DMS153 treated with DMSO at 0.1 percent for 48 hours (cell line): ENCODE measurements at regions not wholly inside any gene's neighbourhood (a gene's known extent, or its start where the extent isn't known, plus 50 kb on each side); places are given as distances from the start of the nearest gene placed in this dataset.
"Not testable (repeated sequence)": the region's sequence is repeated elsewhere in the genome, so short reads cannot be mapped to it uniquely, and the experiment has no call there.

Source experiments
- DNase-seq: peaks from one replicate; lab custom pipeline; 2025; ENCODE audit not compliant: unreplicated experiment; lab: John Stamatoyannopoulos, UW

DNA sequence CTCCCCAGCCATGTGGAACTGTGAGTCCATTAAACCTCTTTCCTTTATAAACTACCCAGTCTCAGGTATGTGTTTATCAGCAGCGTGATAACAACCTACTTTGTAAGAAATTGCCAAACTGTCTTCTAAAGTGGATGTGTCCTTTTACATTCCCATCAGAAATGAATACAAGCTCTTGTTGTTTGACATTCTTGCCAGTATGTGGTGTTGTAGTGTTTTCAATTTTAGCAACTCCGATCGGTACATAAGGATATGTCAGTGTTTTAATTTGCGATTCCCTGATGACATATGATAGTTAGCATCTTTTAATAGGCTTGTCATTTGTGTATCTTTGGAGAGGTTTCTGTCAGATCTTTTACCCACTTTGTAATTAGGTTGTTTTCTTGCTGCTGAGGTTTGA, 1156.3 kb upstream of the CRIM1 start:
- DNase-seq: no peak

DNA sequence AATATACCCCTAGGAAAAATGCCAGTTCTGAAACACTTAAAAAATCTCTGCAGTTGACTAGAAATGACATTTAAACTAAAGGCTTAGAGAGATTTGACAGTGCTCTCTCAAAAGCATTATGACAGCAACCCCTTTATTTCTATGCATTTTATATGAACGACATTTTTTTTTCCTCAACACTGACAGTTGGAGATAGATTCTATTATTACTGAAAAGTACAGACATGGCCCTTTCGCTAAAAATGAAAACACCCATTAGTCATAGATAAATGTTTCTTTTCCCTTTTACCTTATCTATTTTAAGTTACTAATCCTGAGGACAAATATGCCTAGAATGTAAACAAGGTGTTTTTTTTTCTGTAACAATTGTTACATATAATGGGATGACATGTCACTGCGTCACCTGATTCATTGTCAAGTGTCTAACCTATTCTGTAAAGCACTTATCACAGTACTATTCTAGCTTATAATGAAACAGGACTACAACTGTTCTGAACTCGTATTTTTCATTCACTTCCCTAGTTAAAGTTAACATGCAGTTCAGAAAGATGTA, 1169.6 kb upstream of the CRIM1 start:
- no peak for DNase-seq

DNA sequence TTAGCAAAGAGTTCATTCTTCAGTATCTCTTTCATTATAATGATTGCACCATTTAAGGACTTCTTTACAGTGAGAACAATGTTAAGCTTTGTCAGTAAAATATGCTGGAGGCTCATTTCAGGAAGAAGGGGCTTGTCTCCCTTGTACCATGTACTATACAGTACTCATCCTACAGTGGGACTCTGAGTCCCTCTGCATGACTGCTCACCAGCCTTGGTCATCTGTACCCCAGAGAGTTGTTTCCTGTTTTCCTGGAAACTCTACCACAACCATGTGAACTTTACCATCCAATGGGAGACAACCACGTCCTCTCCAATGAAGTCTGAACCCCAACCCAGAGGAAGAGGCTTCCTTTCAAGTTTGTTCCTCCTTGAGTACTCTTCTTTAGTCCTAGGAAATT, 1171.1 kb upstream of the CRIM1 start:
- no peak for DNase-seq

DNA sequence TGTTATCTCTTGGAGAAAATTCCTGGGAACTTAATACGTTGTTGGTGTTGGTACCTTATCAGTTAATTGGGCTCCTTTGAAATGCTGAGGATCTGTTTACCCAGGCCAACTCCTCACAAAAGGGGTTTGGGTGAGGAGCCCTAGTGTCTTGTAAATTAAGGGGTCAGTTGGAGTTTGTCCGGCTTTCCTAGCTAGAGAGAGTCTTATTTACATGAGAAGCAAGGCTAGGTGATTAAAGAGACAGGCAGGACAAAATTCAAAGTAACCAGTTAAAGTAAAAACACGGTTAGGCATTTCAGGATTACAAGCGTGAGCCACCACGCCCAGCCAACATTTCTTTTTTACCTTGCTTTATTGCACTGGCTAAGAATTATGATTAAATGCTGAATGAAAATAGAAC, 1178.9 kb upstream of the CRIM1 start:
- DNase-seq: not testable (repeated sequence)

DNA sequence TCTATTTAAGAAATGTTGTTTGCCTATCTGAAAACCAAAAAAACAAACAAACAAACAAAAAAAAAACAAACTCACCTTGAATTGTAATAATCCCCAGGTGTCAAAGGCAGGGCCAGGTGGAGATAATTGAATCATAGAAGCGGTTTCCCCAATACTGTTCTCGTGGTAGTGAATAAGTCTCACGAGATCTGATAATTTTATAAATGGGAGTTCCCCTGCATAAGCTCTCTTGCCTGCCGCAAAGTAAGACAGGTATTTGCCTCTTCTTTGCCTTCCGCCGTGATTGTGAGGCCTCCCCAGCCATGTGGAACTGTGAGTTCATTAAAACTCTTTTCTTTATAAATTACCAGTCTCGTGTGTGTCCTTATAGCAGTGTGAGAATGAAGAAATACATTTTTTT, 1180.7 kb upstream of the CRIM1 start:
- no peak for DNase-seq

DNA sequence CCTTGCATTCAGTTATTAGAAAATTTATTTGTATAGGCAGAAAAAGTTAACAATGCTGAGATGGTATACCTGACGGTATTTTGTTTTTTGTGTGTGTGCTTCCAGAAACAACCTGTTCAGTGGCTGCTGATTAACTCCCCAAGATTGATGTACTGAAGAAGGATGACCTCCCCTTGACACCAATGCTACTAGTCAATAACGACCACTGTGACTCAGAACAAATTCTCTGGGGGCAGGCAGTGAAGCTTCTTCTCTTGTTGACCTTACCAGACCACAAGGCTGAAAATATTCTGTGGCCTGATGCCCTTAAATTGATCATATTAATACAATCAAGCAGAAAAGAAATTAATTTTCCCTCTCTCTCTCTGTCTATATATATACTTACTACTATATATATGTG, 1182.9 kb upstream of the CRIM1 start:
- no peak for DNase-seq

DNA sequence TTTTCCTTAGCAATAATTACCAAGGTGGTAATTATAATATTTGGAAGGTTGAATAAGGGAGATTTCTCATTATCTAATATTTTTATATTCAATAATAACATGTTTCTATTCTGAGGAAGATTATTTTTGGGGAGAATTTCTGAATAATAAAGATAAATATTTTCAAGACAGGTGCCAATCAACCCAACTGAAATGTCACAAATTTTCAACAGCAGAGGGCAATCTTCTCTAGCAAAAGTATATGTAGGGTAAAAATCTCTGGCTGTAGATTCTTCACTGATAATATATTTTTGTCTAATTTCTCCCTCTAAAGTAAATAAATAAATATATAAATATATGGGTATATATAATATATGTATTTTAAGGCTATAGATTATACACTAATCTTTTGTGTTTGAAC, 1187.2 kb upstream of the CRIM1 start:
- DNase-seq: no peak

DNA sequence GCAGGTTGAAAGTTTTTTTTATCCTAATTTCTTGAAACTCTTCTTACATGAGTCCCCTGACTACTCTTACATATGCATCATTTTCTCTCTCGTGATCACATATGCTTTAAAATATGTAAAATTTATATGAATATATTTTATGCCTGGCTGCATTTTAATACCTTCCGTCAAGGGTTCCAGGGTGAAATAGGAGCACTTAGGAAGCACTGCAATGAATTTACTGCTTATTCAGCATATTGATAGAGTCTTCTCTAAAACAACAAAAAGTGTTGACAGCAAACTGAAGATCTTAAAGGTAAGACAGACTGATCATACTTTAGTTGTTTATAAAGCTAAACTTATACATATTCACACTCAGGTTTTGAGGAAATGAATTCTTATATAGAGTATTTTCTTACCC, 1191.6 kb upstream of the CRIM1 start:
- DNase-seq: no peak

DNA sequence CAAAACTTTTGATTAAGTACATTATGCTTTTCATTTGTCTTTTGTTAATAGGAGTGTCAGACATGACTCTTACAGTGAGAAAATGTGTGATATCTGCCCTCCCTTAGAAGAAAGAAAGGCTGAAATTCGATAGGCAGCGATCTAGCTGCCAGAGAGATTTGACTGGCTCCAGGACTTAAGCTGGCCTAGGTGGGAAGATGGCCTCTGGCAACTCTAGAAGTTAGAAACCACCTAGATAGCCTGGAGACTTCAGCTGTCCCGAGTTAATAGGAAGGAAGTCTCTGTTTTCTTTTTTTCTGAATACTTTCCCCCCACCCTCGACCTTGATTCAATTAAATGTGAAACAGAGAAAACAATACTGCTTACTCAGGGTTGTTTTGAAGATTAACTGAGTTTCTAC, 1194.7 kb upstream of the CRIM1 start:
- no peak for DNase-seq

DNA sequence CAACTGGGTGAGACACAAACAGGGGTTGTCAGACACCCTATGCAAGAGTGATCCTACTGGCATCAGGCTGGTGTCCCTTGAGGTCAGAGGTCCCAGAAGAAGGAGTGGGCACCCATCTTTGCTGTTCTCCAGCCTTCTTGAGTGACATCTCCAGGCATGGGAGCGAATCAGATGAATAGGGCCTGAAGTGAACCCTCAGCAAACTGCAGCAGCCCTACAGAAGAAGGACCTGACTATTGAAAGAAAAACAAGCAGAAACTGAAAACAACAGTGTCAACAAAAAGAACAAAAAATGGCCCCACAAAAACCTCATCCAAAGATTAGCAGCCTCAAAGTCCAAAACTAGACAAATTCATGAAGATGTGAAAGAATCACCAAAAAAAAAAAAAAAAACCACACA, 1229.7 kb upstream of the CRIM1 start:
- DNase-seq: no peak

DNA sequence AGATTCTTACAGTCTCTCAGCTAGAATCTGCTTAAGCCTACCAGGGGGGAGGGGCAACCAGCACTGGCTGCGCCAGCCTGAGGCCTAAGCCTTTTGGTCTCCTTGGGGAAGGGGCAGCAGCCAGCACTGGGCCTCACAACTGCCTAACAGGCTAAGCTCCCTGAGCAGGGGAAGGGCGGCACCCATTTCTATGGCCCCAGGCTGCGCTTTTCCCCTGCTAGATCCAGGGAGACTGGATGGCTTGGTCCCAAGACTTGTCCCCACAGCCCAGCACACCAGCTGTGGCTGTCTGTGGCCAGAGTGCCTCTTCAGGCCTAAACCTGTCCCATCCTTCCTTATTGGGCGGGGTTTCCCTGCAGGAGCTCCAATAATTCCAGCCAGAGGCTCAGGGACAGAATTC, 1230.3 kb upstream of the CRIM1 start:
- no peak for DNase-seq

DNA sequence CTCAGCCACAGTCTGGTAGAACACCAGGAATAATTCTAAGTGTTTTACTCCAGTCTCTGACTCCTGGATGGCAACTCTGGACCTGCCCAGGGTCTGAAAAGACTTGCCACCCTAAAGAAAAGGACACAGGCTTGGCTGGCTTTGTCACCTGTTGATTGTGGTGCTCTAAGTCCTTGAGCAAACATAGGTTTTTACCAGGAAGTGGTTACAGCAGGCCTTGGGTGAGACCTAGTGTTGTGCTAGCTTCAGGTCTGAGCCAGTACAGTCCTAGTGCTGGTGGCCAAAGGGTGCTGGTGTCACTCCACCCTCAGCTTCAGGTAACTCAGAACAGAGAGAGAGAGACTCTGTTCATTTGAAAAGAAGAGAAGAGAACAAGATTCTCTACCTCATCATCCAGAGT, 1239.4 kb upstream of the CRIM1 start:
- DNase-seq: no peak

DNA sequence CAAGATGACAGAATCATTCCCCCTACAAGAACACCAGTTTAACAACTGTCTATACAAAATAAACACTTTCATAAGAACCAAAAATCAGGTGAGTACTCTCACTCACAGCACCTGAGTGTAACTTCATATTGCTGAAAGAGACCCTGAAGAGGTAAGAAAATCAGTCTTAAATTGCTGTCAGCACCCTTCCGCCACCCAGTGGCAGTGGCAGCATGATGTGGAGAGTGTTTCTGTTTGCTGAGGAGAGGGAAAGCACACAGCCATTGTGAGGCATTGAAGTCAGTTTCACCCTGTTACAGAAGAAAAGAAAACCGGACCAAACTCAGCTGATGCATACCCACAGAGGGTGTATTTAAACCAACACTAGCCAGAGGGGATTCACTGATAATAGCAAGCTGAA, 1240.8 kb upstream of the CRIM1 start:
- no peak for DNase-seq

DNA sequence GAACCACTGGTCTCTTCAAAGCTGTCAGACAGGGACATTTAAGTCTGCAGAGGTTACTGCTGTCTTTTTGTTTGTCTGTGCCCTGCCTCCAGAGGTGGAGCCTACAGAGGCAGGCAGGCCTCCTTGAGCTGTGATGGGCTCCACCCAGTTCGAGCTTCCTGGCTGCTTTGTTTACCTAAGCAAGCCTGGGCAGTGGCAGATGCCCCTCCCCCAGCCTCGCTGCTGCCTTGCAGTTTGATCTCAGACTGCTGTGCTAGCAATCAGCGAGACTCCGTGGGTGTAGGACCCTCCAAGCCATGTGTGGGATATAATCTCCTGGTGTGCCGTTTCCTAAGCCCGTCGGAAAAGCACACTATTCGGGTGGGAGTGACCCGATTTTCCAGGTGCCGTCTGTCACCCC, 1243.2 kb upstream of the CRIM1 start:
- DNase-seq: not testable (repeated sequence)

DNA sequence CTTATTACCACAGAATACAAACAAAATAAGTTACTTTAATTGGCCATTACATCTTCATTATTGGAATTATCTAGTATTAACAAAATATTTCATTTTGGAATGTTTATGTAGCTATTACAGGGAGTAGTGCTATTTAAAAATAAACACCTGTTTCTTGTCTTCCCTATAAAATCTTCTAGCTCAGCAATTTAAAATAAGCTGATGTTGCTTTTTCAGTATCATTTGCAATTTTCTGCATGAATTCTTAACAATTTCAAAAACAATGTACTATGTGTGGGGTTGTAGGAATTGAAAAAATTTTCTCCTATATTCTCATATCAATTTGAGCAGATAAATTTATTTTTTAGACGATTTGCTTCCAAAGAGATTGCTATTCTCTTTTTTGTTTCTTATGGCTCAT, 1251.3 kb upstream of the CRIM1 start:
- DNase-seq: no peak

DNA sequence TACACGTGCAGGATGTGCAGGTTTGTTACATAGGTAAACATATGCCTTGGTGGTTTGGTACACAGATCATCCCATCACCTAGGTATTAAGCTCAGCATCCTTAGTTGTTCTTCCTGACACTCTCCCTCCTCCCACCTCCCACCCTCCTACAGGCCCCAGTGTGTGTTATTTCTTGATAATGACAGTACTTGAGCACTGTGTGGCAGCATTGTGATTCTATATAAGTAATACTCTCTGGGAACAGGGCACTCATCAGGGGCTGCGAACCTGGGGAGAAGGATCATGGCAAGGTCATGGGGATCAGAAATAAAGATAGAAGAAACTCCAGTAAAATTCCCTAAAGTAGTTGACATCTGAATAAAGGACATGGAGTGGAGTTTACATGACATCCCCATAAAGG, 1256.2 kb upstream of the CRIM1 start:
- no peak for DNase-seq

DNA sequence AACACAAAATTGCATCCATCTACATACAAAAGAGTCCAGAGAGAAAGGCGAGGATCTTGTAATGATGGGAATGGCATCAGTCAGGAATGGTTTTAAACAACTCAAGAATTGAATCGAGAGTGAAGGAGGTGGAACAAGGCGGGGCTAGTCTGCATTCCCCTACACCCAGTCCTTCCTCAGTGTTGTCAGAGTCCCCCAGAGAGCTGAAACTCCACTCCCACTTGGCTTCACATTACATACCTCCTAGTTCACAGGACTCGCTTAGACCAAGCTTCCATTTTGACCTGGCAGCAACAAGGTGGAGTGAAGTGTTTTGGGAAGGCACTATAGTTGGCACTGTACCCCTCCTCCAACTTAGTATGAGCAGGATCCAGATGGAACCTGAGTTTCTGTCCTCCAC, 1273.5 kb upstream of the CRIM1 start:
- no peak for DNase-seq

DNA sequence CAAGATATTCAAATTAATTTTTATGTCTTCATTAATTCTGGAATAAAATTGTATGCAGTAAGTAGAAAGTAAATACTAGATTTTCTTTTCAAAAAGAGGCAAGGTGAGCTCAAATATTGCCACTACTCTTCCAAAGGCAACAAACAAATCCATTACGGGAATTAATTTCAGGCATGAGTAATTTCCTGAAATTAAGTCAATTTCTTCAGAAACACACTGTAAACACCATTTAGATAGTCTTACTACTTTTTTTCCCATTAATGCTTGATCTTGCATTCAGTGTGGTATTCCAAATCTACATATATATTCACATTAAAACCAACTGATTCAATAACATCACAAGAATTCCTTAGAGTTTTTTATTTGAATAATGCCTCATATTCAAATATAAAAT, 1274.0 kb upstream of the CRIM1 start:
- no peak for DNase-seq

DNA sequence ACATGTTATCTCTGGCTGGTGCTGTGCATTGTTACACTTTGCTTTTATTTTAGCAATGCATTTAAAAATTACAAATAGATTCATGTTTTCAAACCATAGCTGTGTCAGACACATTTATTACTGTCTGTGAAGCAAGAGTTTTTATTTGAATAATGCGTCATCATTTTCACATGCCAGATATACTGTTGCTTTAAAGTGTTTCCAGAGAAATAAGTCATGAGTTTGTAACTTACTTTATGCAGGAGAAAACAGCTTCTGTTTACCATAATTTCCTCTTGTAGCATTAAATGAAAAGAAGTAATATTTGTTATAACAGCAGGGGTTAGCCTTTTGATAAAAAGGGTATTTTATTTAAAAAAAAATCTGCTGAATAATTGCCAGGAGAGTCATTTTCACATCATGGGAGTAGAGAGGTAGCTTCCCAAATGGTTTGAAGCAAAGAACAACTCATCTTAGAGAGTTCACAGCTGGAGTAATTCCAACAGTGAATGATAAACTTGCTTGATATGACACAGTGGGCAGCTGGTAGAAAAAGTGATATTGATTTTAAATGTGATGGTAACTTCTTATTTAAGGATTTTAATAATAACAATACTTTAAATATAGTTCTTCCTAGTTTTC, 1274.5 kb upstream of the CRIM1 start:
- no peak for DNase-seq

DNA sequence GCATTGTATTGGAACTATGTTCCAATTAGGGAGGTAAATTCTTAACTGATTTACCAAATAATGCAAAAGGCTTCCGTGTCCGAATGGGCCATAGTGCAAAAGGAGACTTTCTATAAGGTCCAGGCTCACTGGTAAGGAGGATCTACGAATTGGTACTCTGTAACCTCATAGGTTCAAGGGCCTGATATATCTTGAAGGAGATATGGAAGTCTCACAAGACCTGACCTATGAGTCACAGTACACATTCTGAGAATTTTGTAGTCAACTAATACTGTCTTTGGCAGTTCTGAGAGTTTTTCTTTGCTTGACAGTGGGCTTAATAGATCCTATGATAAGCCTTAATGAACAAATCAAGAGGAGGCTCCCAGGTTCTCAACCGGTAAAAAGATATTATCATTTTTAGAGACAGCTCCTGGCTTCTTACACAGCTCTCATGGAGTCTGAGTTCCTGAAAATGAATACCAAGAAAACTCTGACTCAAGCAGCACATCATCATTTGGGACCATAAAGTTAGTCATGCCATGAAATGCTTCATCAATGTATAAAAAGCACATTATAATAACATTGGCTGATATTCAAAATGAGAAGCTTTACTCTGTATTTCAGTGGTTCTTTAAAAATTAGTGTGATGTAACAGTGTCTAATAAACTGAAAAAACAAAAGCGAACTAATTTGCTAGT, 1275.2 kb upstream of the CRIM1 start:
- DNase-seq: no peak

DNA sequence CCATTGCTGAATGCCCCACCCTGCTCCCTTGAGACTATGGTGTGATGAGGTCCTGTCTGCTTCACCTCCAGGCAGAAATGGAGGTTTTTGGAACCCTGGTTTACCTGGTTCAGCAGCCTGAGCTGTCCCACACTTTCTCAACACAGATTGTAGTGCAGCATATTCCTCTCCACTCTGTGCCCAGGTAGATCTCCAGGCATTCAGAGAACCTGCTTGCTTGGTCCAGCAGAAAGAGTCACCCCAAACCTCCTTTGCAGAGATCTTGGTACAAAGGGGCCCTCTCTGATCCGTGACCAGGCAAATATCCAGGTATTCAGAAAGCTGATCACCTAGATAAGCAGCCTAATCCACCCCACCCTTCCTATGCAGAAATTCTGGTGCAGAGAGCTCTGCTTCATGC, 1288.2 kb upstream of the CRIM1 start:
- DNase-seq: no peak

DNA sequence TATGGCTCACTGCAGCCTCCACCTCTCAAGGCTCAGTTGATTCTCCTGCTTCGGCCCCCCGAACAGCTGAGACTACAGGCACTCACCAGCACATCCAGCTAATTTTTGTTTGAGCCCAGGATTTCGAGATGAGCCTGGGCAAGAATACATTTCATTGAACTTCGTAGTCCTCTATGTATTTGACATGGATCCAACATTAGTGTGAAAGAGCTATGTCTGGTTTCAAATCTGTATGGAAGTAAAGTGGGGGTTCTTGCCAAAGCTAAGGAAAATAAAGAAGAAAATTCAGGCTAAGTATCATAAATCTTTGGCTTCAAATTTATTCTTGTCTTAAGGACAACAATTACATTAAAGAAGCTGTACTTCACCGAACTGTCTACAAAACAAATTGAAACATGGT, 1291.7 kb upstream of the CRIM1 start:
- DNase-seq: no peak

DNA sequence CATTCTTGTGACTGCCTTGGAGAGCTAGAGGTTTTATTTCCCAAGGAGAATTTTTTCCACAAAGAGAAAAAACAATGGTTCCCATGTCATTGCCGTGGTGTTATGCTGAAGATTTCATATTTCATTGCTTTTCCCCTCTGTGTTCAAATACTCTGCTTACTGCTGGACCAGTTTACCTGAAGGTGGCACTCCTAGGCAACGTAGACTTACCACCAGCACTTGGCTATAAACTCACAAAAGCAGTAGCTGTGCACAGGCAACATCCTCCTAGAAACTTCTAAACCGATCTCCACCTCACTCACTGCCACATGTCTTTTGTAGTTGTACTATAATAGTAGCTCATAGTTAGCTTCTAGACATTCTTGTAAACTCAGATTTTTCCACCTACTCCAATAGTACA, 1319.7 kb upstream of the CRIM1 start:
- DNase-seq: no peak
